ENCODE measurements at regions not wholly inside any gene's neighbourhood (a gene's known extent, or its start where the extent isn't known, plus 50 kb on each side); places are given as distances from the start of the nearest gene placed in this dataset.

DNA sequence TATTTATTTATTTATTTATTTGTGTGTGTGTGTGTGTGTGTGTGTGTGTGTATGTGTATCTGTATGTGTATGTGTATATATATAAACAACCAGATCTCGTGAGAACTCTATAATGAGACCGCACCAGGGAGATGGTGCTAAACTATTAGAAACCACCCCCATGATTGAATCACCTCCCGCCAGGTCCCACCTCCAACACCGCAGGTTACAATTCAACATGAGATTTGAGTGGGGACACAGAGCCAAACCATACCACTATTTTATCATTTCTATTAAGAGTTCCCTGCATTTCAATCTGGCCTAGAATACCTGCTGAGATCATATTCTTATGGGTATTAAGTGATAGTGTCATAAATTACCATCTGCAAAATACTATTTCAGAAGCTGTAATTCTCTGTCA lies 243.8 kb upstream of the PLEKHG7 start:
- no peak for DNase-seq

DNA sequence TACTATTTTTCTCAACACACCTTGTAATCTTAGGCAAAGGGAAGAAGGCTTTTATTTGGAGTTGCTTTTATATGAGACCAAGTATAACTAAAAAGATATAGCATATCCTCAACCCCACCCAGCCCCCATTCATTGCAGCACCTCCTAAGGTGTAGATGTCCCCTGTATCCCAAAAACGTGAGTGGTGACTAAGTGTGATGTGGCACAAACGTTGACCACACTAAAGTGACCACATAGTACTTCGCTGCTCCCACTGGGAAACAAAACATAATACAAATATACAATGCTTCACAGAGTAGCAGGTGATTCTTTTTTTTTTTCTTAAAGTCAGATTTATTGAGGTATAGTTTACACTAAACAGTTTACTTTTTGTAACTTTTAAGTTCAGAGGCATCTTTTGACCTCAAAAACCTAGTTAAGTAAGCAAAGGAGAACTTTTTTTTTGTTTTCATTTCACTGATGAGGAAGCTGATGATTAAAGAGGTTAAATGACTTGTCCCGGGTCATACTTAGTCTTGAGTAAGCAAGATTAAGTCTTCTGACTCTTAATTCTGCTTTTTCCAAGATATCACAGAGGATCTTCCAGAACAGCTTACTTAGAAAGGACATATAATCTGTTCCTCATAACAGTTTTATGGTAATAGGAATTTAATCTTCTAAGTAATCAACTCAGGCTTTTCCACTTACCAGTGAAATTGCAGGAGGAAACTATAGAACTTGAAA lies 245.2 kb upstream of the PLEKHG7 start:
- no peak for DNase-seq

DNA sequence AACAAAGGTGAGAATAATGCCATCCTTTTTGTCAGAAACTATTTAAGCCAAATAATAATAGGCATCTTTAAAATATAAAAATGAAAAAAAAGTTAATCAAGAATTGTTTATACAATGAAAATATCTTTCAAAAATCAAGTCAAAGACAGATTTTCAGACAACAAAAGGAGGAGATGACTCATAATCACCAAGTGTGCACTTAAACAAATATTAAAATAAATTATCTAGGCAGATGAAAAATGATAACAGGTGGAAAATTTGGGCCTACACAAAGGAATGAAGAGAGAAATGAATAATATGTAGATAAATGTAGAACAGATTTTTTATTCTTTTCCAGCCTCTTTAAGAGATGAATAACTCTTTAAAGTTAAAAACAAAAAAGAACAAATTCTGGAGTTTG lies 250.0 kb upstream of the PLEKHG7 start:
- no peak for DNase-seq

DNA sequence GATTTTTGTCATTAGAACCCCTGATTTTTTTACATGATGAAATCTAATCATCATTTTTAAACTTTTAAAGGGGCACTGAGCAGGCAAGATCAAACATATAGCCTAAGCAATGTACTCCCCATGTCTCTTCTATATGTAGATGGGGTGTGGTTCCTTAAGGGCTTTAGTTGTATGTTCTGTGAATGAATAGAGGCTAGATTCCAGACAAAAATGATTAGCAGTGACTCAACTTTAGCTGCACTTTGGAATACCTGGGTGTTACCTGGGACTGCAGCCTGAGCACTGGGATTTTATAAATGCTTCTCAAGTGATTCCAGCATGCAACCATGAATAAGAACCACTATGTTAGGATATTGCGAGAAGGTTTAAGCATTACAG lies 256.7 kb upstream of the PLEKHG7 start:
- DNase-seq: no peak

DNA sequence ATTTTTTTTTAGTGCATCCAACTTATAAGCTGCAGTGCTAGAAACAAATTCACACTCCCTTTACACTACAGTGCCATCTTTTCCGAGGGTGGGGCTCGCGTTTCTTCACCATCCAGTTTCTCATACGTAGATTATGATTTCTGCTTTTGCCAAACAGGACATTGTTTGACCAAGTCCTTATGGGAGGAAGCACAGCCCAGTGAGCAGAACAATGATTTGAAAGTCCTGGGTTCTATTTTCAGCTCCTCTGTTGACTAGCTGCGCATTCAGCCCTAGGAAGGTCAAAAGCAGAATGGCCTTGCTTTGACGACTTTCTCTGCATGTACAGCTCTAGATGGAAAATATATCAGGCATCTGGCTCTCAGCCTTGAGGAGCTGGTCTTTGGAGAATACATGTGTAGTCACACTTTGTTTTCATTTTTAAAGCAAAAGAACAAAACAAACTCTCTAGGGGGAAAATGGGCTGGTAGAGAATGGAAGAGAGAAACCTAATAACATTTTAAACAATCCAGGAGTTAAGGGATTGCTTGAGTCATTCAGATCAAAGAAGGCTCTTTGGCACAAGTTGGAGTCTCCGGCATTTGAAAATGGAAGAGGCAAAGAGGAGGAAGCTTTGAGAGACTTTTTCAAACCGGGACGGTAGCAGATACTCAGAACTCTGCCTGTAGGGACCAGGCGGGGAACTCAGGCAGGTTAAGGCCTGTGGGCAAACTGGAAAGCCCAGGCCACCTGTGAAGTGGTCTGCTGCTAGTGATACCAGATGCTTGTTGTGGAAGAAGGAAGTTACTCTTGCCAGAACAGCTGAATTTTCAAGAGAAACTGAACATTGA lies 257.3 kb upstream of the PLEKHG7 start:
- DNase-seq: no peak

DNA sequence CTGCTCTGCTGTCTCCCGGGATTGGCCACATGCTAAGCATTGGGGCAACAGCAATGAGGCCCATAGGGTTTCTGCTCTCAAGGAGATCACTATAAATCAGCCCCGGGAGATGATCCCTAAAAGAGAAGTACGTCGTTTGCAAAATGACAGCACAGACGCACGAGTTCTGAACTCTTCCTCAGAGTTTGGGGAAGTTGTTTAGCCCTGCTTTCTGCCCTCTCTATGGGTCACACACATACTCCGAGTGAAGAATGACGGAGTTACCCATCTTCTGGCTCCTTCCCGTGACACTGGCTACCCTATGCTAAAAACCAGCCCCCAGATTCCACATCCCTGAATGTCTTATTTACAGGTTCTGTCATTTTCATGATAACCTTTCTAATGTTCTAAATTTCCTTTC lies 258.0 kb upstream of the PLEKHG7 start:
- no peak for DNase-seq

DNA sequence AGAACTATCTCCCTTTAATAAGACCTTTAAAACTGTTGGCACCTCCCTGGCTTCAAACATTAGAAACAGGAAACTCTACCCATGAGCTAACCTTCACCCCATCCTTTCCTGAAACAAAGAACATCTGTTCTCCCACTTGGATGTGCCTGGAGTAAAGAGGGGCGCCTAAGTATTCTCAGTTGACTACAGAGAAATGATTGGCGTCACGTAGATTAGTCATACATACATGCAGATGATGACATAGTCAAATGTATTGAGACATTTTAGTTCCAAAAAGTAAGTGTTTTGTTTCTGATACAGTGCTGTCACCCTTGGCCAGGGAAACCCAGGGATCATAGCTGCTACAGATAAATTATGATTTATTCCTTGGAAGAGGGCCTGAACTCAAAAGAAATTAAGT lies 260.0 kb upstream of the PLEKHG7 start:
- DNase-seq: no peak

DNA sequence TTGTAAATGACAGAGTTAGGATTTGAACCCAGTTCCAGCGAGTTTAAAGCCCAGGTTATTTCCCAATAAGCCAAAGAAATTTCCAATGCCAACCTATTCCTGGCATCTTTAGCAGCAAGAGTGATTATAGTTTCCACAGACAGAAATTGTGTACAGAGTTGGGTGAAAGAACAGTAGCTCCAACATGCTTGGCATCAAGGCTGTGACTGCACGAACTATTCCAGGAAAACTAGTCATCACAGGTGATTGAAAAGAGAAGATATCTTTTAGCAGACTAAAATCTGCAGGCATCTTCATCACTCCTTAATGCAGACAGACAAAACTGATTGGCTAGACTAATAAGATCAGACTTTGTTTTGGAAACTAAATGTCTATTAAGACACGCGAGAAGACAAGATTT lies 262.7 kb upstream of the PLEKHG7 start:
- no peak for DNase-seq

DNA sequence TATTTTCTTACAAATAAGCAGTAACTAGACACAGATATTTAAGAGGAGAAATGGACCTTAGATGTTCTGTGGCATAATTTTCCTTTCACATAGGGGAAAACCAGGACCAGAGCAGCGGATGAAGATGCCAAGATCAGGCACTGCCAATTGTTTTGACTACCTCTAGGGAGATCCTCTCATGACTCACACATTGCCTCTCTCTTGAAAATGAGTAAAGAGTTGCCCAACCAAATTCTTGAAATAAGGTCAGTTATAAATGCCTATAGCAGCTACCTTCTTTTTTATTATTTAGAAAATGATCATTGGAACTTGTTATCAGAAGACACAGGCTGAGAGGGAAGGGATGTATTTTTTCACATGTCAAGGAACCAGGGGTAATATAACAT lies 263.4 kb upstream of the PLEKHG7 start:
- DNase-seq: no peak

DNA sequence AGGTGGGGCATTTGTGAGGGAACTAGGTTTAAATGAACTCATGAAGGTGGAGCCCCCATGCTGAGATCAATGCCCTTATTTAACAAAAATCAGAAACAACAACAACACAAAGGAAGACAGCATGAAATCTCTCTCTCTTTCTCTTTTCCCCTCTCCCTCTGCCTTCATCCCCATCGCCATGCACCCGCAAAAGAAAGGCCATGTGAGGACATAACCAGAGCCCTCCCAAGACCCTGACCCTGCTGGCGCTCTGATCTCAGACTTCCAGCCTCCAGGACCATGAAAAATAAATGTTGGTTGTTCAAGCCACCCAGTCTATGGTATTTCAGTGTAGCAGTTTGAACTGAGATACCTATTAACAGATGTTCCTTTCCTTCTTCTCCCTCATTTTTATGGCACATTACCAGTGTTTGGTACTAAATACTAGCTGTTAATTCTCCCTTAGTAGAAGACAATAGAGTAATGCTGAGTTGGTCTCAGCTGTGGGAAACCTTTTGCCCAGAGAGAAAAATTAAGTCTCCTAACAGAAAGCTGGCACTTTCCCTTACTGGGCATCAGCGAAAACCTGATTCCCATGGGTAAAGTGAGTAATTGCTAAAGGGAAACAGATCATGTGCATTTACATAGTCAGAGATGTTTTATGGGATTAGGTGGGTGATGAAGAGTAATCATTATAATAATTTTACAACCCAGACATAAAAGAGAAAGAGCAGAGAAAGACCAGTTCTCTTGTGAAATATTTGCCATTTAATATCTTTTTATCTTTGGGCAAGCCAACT lies 264.0 kb upstream of the PLEKHG7 start:
- DNase-seq: no peak

DNA sequence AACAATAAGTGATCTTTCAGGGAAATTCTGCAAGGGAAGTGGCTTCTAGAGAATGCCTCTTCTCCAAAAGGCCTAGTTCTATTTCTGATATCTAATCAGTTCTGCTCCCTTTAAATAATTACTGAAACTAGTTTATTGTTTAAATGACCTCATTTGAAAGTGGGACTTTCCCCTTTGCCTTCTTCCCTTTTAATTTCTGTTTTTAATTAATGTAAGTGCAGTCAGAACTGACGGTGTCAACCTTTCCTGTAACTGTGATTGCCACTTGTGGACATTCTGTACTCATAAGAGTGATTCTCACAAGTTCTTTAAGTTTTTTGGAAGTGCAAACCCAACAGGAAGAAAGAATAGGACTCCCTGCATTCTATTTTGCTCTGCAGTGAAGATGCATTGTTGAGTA lies 265.3 kb upstream of the PLEKHG7 start:
- DNase-seq: no peak

DNA sequence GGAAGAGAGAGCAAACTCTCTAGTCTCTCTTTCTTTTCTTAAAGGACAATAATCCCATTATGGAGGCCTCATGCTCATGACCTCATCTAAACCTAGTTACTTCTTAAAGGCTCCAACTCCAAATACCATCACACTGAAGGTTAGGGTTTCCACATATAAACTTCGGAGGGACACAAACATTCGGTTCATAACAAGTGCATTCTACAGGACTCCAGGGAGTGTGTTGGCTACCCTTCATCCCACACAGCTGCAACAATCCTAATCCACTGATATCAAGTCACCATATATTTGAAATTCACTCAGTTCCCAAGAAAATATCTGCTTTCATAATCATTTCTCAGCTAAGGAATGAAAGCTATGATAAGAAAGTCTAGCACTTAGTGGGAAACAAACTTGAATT lies 265.9 kb upstream of the PLEKHG7 start:
- DNase-seq: no peak

DNA sequence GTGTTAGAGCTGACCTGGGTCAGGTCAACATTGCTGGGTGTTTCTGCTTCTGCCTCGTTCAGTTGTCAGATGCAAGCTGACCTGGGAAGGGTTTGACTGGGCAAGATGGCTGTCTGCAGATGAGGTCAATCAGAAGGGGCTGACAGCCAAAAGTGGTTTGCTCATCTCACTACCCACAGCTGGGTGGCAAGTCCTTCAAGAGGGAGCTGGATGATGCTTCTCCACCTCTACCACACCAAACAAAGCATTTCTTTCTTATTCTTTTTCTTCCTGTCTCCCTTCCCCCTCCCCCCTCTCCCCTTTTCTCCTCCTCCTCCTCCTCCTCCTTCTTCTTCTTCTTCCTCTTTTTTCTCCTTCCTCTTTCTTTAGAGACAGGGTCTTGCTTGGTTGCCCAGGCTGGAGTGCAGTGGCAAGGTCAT lies 268.2 kb upstream of the PLEKHG7 start:
- DNase-seq: no peak

DNA sequence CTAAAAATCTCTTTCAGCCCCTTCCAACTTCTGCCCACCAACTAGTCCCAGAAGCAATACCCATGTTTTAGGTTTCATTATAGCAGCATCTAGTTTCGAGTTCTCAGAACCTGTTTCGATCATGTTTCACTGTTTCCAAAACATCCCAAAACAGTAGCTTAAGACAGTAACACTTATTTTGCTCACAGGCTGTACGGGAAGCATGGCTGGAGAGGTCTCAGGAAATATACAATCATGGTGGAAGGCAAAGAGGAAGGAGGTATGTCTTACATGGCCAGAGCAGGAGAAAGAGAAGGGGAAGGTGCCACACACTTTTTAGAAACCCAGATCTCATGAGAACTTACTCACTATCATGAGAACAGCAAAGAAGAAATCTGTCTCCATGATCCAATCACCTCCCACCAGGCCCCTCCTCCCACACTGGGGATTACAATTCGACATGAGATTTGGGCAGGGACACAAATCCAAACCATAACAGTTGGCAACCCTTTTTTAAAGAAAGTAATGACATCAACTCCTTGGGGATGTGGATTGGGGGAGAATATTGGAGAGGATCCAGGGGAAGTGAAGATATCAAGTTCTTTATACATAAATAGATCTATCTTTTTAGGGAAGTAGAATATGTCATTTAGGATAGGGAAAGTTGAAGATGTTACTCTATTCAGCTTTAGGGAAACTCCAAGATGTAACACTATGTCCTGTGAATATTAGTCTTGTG lies 269.9 kb upstream of the PLEKHG7 start:
- DNase-seq: no peak

DNA sequence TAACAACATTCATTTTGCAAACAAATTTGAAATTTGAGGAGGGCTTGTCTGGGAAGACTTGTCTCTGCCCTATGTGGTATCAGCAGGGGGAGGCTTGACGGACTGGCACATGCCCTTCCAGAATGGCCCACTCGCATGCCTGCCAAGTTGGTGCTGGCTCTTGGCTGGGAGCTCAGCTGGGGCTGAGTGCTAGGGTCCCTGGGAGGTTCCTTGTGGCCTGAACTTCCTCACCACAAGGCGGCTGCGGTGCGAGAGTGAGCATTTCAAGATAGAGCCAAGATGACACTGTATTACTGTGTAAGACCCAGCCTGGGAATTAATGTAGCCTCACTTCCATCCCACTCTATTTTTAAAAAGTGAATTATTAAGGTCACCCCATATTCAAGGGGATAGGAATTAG lies 271.6 kb upstream of the PLEKHG7 start:
- no peak for DNase-seq

DNA sequence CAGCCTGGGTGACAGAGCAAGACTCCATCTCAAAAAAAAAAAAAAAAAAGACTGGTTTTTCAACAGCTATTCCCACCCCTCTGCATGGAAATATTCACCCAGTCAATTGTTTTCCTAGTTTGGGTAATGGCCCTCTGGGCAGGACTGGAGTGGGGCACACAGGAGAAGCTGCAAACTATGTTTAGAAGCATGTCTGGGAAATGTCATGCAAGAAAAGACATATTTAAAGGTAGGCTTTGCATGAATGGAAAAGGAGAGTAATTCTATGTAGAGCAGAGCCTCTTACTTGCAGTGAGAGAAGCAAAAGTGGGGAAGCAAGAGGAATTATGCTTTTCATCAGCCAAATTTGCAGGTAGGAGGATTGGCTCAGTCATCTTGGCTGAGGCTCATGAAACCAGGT lies 276.5 kb upstream of the PLEKHG7 start:
- DNase-seq: no peak

DNA sequence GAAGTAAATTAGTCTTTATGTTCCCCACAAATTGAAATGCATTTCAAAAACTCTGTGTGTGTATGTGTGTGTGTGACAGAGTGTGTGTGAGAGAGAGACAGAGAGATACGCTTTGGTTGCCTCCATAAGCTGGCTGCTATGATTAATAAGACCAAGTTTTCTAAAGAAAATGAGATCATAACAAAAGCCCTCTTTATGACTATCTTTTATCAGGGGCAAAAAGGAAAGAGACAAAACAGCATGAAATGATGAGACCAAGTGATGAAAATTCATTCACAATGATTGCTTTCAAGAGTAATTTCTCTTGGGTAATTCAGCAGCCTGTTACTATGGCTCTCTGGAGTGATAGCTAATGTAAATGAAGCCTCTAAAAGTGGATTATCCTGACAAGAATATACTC lies 277.6 kb upstream of the PLEKHG7 start:
- no peak for DNase-seq

DNA sequence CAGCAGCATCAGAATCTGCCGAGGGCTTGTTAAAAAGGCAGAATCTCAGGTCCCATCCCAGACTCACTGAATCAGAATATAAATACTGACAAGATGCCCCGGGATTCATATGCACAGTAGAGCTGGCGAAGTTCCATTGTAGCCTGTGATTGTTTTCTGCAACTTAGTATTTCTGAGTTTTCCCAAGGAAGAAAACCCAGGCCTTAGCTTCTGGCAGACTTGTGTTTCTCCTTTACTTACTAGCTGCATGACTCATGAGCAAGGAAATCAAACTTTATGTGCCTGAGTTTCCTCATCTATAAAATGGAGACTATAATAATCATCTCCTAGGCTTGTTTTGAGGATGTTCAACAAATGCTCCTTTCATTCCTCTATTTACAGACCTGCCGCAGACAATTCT lies 278.5 kb upstream of the PLEKHG7 start:
- no peak for DNase-seq

DNA sequence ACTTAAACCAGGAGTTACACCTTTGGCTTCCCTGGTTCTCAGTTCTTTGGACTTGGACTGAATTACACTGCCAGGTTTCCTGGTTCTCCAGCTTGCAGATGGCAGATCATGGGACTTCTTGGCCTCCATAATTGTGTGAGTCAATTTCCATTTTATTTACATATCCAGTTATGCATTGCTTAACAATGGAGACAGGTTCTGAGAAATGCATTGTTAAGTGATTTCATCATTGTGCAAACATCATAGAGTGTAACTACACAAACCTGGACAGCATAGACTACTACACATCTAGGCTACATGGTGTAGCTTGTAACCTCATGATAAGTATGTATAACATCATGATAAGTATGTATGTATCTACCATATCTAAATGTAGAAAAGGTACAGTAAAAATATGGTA lies 276.1 kb upstream of the BTG1 start:
- DNase-seq: no peak

DNA sequence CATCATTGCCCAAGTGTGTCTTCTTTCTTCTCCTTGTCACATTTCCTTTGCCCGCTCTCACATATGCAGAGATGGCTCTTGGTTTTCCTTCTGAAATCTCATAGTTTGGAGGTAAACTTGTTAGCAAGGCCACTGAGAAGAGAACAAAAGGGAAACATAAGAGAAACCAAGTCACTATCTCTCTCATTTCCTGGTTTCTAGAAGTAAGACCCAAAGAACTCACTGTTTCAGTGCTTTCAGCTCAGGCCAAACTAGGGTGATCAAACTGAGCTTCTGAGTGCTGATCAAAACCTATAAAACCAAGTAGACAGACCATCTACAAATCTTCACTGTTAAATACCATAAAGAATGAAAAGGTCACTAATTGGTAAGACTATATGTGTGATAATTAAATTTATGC lies 275.4 kb upstream of the BTG1 start:
- no peak for DNase-seq

DNA sequence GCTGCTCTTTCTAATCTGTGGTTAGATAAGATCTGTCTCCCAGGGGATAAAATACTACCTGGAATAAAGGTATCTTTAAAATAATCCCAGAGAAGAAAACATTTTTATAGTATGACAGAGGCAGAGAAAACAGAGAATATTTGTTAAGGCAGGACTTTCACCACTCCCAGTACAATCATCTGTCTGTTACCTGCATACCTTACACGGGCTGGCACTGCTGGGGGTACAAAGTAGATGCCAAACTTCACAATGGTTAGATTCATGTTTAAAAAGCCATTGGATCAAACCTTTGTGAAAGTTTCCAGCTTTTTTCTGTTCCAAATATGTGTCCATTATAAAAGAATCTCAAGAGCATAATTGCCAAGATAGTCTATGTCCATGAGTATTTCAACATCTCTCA lies 273.6 kb upstream of the BTG1 start:
- DNase-seq: no peak

DNA sequence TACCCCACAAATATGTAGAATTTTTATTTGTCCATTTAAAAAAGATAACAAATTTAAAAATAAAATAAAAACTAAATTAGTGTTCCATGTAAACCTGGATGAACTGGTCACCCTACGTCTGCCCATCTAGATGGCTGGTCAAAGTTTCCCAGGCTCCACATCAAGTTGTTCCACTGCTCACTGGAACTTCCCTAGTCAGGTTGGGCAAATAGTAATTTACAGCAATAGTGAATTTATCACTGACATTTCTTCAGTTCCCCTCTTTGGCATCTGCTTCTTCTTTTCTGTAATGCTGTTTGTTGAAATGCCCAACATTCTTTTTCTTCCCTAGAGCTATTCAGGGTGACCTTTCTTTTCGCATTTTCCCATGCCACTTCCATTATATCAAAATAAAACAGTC lies 272.7 kb upstream of the BTG1 start:
- no peak for DNase-seq

DNA sequence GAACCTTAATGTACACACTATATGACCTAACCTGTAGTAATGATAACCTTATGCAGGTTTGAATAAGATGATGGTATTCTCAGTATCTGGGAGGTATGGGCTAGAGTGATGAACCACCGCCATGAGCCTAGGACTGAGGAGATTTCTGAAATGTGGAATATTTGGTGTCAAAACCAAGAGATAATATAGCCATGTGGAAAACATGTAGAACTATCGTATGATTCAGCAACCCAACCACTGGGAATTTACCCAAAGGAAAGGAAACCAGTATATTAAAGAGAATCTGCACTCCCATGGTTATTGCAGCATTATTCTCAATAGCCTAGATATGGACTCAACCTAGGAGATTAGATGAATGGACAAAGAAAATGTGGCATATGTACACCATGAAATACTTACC lies 271.7 kb upstream of the BTG1 start:
- no peak for DNase-seq
